GM19467 (cell line): ENCODE measurements at regions not wholly inside any gene's neighbourhood (a gene's known extent, or its start where the extent isn't known, plus 50 kb on each side); places are given as distances from the start of the nearest gene placed in this dataset.

Experiments used
- ATAC-seq: cut with Tn5 transposase; IDR thresholded peaks from one replicate; pipeline ENCODE4 v1.9.1; 2021; ENCODE audit warnings: mild to moderate bottlenecking, moderate library complexity; ENCODE audit not compliant: unreplicated experiment

- ATAC-seq: no peak
Observed at GRCh38 chr21:16071761-16072160, 342.0 kb downstream of the USP25 start.

- ATAC-seq: no peak
Observed at GRCh38 chr21:16072221-16072620, 342.4 kb downstream of the USP25 start.

GRCh38 chr21:16072737-16073136, 343.0 kb downstream of the USP25 start:
- ATAC-seq: no peak

- no peak for ATAC-seq
Observed at GRCh38 chr21:16073586-16073985, 343.8 kb downstream of the USP25 start.

GRCh38 chr21:16074950-16075489, 345.2 kb downstream of the USP25 start:
- ATAC-seq: no peak

GRCh38 chr21:16075649-16076282, 346.0 kb downstream of the USP25 start:
- ATAC-seq: no peak

- ATAC-seq: no peak
Observed at GRCh38 chr21:16076465-16076864, 346.7 kb downstream of the USP25 start.

GRCh38 chr21:16078382-16078781, 348.6 kb downstream of the USP25 start:
- ATAC-seq: no peak

- ATAC-seq: no peak
Observed at GRCh38 chr21:16079830-16080229, 350.0 kb downstream of the USP25 start.

- ATAC-seq: no peak
Observed at GRCh38 chr21:16081304-16081703, 351.5 kb downstream of the USP25 start.

- ATAC-seq: no peak
Observed at GRCh38 chr21:16082038-16082816, 352.4 kb downstream of the USP25 start.

GRCh38 chr21:16084776-16085364, 355.1 kb downstream of the USP25 start:
- no peak for ATAC-seq

GRCh38 chr21:16085421-16085820, 355.6 kb downstream of the USP25 start:
- ATAC-seq: no peak

- no peak for ATAC-seq
Observed at GRCh38 chr21:16086121-16086520, 356.3 kb downstream of the USP25 start.

- no peak for ATAC-seq
Observed at GRCh38 chr21:16086936-16087335, 357.2 kb downstream of the USP25 start.

GRCh38 chr21:16087523-16087922, 357.7 kb downstream of the USP25 start:
- ATAC-seq: no peak

GRCh38 chr21:16088056-16088455, 358.3 kb downstream of the USP25 start:
- no peak for ATAC-seq

GRCh38 chr21:16095005-16095404, 365.2 kb downstream of the USP25 start:
- ATAC-seq: no peak

GRCh38 chr21:16096988-16097387, 367.2 kb downstream of the USP25 start:
- ATAC-seq: no peak

GRCh38 chr21:16102113-16102512, 372.3 kb downstream of the USP25 start:
- ATAC-seq: no peak

GRCh38 chr21:16108561-16109075, 378.8 kb downstream of the USP25 start:
- no peak for ATAC-seq
